ENCODE measurements at regions not wholly inside any gene's neighbourhood (a gene's known extent, or its start where the extent isn't known, plus 50 kb on each side); places are given as distances from the start of the nearest gene placed in this dataset.

DNA sequence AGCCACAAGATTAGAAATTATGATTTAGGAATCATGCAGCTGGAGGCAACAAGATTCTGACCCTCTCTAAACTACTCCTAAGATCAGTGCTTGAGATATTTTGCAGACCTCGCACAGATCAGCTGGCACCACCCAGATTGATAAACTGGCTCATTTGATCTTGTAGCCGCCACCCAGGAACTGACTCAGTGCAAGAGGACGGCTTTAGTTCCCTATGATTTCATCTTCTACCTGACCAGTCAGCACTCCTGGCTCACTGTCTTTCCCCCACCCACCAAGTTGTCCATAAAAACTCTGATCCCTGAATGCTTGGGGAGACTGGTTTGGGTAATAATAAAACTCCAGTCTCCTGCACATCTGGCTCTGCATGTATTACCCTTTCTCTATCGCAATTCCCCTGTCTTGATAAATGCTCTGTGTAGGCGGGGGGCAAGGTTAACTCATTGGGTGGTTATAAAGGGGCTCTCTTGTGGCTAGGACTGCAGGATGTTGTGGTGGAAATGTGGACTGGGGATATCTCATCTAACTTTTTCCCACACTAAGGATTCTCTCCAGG, 96.1 kb downstream of the ARL6IP6 start:
- H3K27me3 ChIP-seq (ENCODE audit: low read depth, low read length), result no peaks in the 10 kb centered on the region
- no peak overlapping the region for H2AFZ ChIP-seq (ENCODE audit: low read depth, low read length)
- no peak overlapping the region for H3K4me3 ChIP-seq (ENCODE audit: low read length)
- TF ChIP-seq, protein P1, sequence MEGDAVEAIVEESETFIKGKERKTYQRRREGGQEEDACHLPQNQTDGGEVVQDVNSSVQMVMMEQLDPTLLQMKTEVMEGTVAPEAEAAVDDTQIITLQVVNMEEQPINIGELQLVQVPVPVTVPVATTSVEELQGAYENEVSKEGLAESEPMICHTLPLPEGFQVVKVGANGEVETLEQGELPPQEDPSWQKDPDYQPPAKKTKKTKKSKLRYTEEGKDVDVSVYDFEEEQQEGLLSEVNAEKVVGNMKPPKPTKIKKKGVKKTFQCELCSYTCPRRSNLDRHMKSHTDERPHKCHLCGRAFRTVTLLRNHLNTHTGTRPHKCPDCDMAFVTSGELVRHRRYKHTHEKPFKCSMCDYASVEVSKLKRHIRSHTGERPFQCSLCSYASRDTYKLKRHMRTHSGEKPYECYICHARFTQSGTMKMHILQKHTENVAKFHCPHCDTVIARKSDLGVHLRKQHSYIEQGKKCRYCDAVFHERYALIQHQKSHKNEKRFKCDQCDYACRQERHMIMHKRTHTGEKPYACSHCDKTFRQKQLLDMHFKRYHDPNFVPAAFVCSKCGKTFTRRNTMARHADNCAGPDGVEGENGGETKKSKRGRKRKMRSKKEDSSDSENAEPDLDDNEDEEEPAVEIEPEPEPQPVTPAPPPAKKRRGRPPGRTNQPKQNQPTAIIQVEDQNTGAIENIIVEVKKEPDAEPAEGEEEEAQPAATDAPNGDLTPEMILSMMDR (IDR thresholded peaks at IDR 0.05; ENCODE audit: low read depth, low read length), result no peak
- no peak for TF ChIP-seq EZH2phosphoT487 (IDR thresholded peaks at IDR 0.05; ENCODE audit: low read depth)
- H3K79me2 ChIP-seq (ENCODE audit: low read length), result no peaks in the 10 kb centered on the region
- no peak overlapping the region for H3K9ac ChIP-seq (ENCODE audit: low read length)
- no peaks in the 10 kb centered on the region for H3K36me3 ChIP-seq (replicated peaks; ENCODE audit: low read depth, low read length)
- no peaks in the 10 kb centered on the region for H4K20me1 ChIP-seq (ENCODE audit: insufficient read depth, low read length)
- no peak overlapping the region for H3K27ac ChIP-seq (ENCODE audit: low read length)
- H3K4me2 ChIP-seq (ENCODE audit: low read length), result no peak overlapping the region
- H3K9me3 ChIP-seq (ENCODE audit: insufficient read depth, low read length), result peaks cover 13% of the 10 kb centered on the region; the same call in 1 of the 2 replicates
- H3K4me1 ChIP-seq (ENCODE audit: low read length), result no peaks in the 10 kb centered on the region

GRCh38 chr2:152813351-152813750, 94.9 kb downstream of the ARL6IP6 start:
- peaks cover 13% of the 10 kb centered on the region; the same call in 1 of the 2 replicates for H3K9me3 ChIP-seq (ENCODE audit: insufficient read depth, low read length)
- H3K79me2 ChIP-seq (ENCODE audit: low read length), result no peaks in the 10 kb centered on the region
- H2AFZ ChIP-seq (ENCODE audit: low read depth, low read length), result no peak overlapping the region
- H3K4me3 ChIP-seq (ENCODE audit: low read length), result no peak overlapping the region
- no peak overlapping the region for H3K27ac ChIP-seq (ENCODE audit: low read length)
- H3K27me3 ChIP-seq (ENCODE audit: low read depth, low read length), result no peaks in the 10 kb centered on the region
- TF ChIP-seq, protein P1 (IDR thresholded peaks at IDR 0.05; ENCODE audit: low read depth, low read length), result no peak
- no peak for TF ChIP-seq EZH2phosphoT487 (IDR thresholded peaks at IDR 0.05; ENCODE audit: low read depth)
- no peaks in the 10 kb centered on the region for H3K36me3 ChIP-seq (replicated peaks; ENCODE audit: low read depth, low read length)
- H3K4me2 ChIP-seq (ENCODE audit: low read length), result no peak overlapping the region
- H4K20me1 ChIP-seq (ENCODE audit: insufficient read depth, low read length), result no peaks in the 10 kb centered on the region
- no peak overlapping the region for H3K9ac ChIP-seq (ENCODE audit: low read length)
- no peaks in the 10 kb centered on the region for H3K4me1 ChIP-seq (ENCODE audit: low read length)
